Astrocyte (in vitro differentiated cells and primary cell): ENCODE measurements at regions not wholly inside any gene's neighbourhood (a gene's known extent, or its start where the extent isn't known, plus 50 kb on each side); places are given as distances from the start of the nearest gene placed in this dataset.

Source experiments
- CTCF ChIP-seq: IDR thresholded peaks from 2 replicates; pipeline ENCODE4 v1.5.1; 2011; ENCODE audit warnings: low read depth, mild to moderate bottlenecking, inconsistent platforms, low read length, moderate library complexity; ENCODE audit not compliant: insufficient read depth
- EZH2 ChIP-seq: IDR thresholded peaks from 2 replicates; pipeline ENCODE4 v1.6.1; 2012; ENCODE audit warnings: mild to moderate bottlenecking, low read length, inconsistent platforms; ENCODE audit not compliant: insufficient read depth

DNA sequence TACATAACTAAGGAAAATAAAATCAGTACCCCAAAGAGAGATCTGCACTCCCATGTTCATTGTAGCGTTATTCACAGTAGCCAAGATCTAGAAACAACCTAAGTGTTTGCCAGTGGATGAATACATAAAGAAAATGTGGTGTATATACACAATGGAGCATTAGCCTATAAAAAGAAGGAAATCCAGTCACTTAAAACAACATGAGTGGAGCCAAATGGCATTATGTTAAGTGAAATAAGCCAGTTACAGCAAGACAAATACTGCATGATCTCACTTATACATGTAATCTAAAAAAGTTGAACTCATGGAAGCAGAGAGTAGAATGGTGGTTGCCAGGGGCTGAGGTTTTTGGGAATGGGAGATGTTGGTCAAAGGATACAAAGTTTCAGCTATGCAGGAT lies 508.3 kb upstream of the B3GALT2 start:
- no peak for TF ChIP-seq CTCF
- TF ChIP-seq EZH2, result no peak
